ENCODE measurements at regions not wholly inside any gene's neighbourhood (a gene's known extent, or its start where the extent isn't known, plus 50 kb on each side); places are given as distances from the start of the nearest gene placed in this dataset.

DNA sequence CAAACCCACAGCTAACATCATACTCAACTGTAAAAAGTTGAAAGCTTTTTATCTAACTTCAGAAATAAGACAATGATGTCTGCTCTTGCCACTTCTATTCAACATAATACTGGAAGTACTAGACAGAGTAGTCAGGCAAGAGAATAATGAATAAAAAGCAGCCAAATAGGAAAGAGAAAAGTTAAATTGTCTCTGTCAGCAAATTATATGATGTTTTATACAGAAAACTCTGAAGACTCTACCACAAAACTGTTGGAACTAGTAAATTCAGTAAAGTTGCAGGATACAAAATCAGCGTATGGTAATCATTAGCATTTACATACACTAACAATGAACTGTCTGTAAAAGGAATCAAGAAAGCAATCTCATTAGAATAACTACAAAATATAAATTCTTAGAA is 752.9 kb upstream of the CT83 start:
- in situ Hi-C loops (cut with HindIII; ENCODE audit: low pct_unique_long_range_greater_than_20kb, low sequenced_read_pairs) = no loop called here
- DNase-seq (ENCODE audit: low read depth, low spot score) = no peak

GRCh38 chrX:117196481-117196880 is 733.7 kb upstream of the CT83 start:
- in situ Hi-C loops (cut with HindIII; ENCODE audit: low pct_unique_long_range_greater_than_20kb, low sequenced_read_pairs) = no loop called here
- DNase-seq (ENCODE audit: low read depth, low spot score) = no peak

DNA sequence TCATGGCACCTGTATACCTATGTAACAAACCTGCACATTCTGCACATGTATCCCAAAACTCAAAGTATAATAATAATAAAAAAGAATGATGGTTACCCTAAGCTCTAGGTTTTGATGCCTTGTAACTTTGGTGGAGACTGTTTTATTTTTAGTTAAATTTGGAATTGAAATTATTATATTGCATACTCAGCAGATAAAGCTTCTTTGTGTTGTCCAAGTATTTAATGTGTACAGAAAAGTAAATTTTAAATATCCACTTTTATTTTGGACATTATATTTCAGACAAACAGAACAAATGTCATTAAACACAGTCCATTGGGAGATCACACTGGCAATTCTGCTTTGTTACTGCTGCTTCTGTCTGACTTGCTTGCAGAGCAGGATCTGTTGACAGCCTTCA is 684.5 kb upstream of the CT83 start:
- in situ Hi-C loops (cut with HindIII; ENCODE audit: low pct_unique_long_range_greater_than_20kb, low sequenced_read_pairs) = no loop called here

DNA sequence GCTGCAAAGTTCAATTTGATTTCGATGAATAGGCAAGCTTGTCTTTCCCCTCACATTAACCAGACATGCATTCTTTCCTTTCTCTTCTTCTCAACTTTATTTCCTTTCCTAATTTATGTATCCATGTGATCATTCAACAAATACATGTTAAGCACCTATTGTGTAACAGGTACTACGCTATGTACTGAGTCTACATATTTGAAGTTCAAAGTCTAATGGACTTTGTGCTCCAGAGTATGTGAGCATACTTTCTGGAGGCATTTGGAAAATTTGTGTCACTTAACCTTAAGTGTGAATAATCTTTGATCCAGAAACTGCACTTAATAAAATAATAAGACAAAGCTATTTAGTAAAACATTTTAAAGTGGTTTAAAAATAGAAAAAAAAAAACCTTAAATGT is 675.3 kb upstream of the CT83 start:
- no peak for DNase-seq (ENCODE audit: low read depth, low spot score)
- in situ Hi-C loops (cut with HindIII; ENCODE audit: low pct_unique_long_range_greater_than_20kb, low sequenced_read_pairs) = no loop called here

More for the DNA sequence above, 684.5 kb upstream of the CT83 start:
- DNase-seq (ENCODE audit: low read depth, low spot score) = no peak

DNA sequence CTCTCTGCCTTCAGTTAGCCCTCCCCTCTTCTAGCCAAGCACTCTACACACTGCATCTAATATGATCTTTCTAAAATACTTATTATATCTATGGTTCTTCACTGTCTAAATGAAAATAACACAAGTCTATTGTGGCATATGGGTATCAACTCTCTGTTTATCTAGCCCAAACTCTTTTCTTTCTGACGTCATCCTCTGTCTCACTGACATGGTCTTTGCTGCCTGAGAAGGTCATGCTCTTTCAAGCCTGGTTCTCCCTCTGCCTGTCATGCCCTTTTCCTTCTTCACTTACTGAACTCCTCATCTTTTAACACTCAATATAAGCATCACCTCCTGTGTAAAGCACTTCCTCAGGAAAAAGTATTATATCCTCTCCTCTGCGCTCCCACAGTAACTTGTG is 672.2 kb upstream of the CT83 start:
- peak; percentile 0 for DNase-seq (ENCODE audit: low read depth, low spot score)
- in situ Hi-C loops (cut with HindIII; ENCODE audit: low pct_unique_long_range_greater_than_20kb, low sequenced_read_pairs) = no loop called here

DNA sequence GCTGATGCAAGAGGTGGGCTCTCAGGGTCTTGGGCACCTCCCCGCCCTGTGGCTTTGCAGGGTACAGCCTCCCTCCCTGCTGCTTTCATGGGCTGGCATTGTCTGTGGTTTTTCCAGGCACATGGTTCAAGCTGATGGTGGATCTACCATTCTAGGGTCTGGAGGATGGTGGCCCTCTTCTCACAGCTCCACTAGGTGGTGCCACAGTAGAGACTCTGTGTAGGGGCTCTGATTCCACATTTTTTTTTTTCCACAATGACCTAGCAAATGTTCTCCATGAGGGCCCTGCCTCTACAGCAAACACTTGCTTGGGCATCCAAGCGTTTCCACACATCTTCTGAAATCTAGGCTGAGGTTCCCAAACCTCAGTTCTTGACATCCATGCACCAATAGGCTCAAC is 657.9 kb upstream of the CT83 start:
- in situ Hi-C loops (cut with HindIII; ENCODE audit: low pct_unique_long_range_greater_than_20kb, low sequenced_read_pairs) = no loop called here
- DNase-seq (ENCODE audit: low read depth, low spot score) = peak; percentile 23

DNA sequence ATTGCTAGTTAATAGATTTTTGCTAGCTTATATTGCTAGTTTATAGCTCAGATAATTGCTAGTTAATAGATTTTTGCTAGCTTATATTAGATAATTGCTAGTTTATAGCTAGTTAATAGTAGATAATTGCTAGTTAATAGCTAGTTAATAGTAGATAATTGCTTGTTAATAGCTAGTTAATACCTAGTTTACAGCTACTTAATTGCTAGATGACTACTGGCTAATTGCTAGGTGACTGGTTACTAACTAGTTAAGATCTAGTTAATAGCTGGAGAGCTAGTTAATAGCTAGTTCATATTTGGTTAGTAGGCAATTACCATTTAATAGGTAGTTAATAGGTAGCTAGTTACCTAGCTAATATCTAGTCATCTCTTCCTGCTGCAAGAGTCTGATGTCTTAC is 633.8 kb upstream of the CT83 start:
- in situ Hi-C loops (cut with HindIII; ENCODE audit: low pct_unique_long_range_greater_than_20kb, low sequenced_read_pairs) = no loop called here

GRCh38 chrX:117095393-117095792 is 632.6 kb upstream of the CT83 start:
- in situ Hi-C loops (cut with HindIII; ENCODE audit: low pct_unique_long_range_greater_than_20kb, low sequenced_read_pairs) = no loop called here
- no peak for DNase-seq (ENCODE audit: low read depth, low spot score)

More for the DNA sequence above, 633.8 kb upstream of the CT83 start:
- no peak for DNase-seq (ENCODE audit: low read depth, low spot score)

DNA sequence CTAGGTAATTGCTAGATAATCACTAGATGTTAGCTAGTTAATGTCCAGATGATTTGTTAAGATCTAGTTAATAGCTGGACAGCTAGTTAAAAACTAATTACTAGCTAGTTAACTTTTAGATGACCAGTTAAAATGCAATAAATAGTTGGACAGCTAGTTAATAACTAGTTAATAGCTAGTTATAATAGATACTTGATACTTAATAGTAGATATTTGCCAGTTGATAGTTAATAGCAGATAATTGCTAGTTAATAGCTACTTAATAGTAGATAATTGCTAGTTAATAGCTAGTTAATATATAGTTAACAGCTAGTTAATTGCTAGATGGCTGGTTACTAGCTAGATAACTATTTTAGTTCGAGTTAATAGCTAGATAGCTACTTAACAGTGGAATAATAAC is 631.4 kb upstream of the CT83 start:
- in situ Hi-C loops (cut with HindIII; ENCODE audit: low pct_unique_long_range_greater_than_20kb, low sequenced_read_pairs) = no loop called here
- no peak for DNase-seq (ENCODE audit: low read depth, low spot score)

DNA sequence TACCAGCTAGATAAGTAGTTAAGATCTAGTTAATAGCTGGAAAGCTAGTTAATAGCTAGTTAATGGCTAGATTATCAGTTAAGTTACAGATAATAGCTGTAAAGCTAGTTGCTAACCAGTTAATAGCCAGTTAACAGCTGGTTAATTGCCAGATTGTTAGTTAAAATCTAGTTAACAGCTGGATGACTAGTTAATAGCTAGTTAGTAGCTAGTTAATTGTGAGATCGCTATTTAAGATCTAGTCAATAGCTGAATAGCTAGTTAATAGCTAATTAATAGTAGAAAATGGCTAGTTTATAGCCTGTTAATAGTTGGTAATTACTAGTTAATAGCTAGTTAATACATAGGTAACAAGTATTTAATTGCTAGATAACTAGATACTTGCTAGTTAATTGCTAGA is 630.5 kb upstream of the CT83 start:
- in situ Hi-C loops (cut with HindIII; ENCODE audit: low pct_unique_long_range_greater_than_20kb, low sequenced_read_pairs) = no loop called here
- no peak for DNase-seq (ENCODE audit: low read depth, low spot score)

DNA sequence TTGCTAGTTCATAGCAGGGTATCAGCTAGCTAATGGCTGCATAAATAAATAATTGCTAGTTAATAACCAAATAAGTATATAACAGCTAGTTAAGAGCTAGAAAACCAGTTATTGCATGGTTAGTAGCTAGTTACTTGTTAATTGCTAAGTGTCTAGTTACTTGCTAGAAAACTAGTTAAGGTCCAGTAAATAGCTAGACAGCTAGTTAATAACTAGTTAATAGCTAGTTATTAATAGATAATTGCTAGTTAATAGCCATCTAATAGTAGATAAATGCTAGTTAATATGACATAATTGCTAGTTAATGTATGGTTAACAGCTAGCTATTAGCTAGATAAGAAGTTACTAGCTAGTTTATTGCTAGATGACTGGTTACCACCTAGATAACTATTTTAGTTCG is 629.9 kb upstream of the CT83 start:
- DNase-seq (ENCODE audit: low read depth, low spot score) = no peak
- in situ Hi-C loops (cut with HindIII; ENCODE audit: low pct_unique_long_range_greater_than_20kb, low sequenced_read_pairs) = no loop called here

- in situ Hi-C loops (cut with HindIII; ENCODE audit: low pct_unique_long_range_greater_than_20kb, low sequenced_read_pairs) = no loop called here
- DNase-seq (ENCODE audit: low read depth, low spot score) = no peak
These were observed 600.4 kb upstream of the CT83 start for GRCh38 chrX:117063224-117063623.

GRCh38 chrX:117059848-117060247 is 597.1 kb upstream of the CT83 start:
- DNase-seq (ENCODE audit: low read depth, low spot score) = no peak
- in situ Hi-C loops (cut with HindIII; ENCODE audit: low pct_unique_long_range_greater_than_20kb, low sequenced_read_pairs) = no loop called here

- in situ Hi-C loops (cut with HindIII; ENCODE audit: low pct_unique_long_range_greater_than_20kb, low sequenced_read_pairs) = no loop called here
- no peak for DNase-seq (ENCODE audit: low read depth, low spot score)
These were observed 590.5 kb upstream of the CT83 start for GRCh38 chrX:117053260-117053659.

- DNase-seq (ENCODE audit: low read depth, low spot score) = no peak
- in situ Hi-C loops (cut with HindIII; ENCODE audit: low pct_unique_long_range_greater_than_20kb, low sequenced_read_pairs) = no loop called here
These were observed 576.2 kb upstream of the CT83 start for GRCh38 chrX:117038918-117039440.

DNA sequence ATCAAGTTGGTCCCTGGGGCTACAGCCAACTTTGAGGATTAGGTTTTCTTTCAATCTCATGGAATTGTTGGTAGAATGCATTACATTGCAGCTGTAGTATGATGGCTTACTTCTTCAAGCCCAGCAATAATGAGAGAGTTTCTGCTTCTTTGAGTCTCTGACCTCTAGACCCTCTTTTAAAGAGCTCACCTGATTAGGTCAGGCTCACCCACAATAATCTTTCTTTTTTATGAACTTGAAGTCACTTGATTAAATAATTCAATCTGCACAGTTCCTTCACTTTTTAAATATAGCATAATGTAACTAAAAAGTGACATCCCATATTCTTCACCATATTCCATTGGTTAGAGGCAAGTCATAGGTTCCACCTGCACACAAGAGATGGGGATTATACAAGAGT is 547.5 kb upstream of the CT83 start:
- no peak for DNase-seq (ENCODE audit: low read depth, low spot score)
- in situ Hi-C loops (cut with HindIII; ENCODE audit: low pct_unique_long_range_greater_than_20kb, low sequenced_read_pairs) = no loop called here

DNA sequence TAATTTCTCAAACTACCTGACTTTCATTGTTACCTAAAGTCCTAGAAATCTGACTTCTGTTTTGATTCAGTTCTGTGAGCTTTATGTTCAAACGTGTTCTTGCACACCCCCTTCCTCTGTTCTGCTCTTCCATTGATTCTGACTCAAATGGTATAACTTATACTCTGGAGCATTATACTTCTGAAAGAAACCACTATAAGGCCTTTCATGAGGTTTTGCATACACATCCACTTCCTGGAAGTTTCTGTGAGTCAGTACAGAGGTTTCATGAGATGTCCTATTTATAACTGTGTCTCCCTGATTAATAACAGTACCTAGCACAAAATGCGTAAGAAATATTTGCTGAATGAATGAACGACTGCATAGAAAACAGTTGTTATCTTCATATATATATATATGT is 540.2 kb upstream of the CT83 start:
- DNase-seq (ENCODE audit: low read depth, low spot score) = no peak
- in situ Hi-C loops (cut with HindIII; ENCODE audit: low pct_unique_long_range_greater_than_20kb, low sequenced_read_pairs) = no loop called here

DNA sequence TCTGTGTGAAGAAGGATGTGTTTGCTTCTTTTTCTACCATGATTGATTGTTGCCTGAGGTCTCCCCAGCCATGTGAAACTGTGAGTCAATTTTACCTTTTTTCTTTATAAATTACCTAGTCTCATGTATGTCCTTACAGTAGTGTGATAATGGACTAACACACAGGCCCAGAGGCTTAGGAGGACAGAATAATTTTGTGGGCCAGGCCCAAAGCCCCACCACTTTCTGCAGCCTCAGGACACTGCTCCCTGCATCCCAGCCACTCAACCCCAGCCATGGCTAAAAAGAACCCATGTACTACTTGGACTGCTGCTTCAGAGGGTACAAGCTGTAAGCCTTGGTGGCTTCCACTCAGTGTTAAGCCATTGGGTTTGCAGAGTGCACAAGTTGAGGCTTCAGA is 512.7 kb upstream of the CT83 start:
- in situ Hi-C loops (cut with HindIII; ENCODE audit: low pct_unique_long_range_greater_than_20kb, low sequenced_read_pairs) = no loop called here
- DNase-seq (ENCODE audit: low read depth, low spot score) = no peak

DNA sequence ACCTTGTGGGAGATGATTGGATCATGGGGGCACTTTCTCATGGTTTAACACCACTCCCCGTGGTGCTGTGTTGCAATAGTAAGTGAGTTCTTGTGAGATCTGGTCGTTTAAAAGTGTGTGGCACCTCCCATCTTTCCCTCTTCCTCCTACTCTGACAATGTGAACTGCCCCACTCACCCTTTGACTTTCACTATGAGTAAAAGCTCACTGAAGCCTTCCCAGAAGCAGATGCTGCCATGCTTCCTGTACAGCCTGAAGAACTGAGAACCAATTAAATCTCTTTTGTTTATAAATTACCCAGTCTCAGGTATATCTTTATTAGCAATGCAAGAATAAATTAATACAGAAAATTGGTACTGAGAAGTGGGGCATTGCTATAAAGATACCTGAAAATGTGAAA is 509.6 kb upstream of the CT83 start:
- no peak for DNase-seq (ENCODE audit: low read depth, low spot score)
- in situ Hi-C loops (cut with HindIII; ENCODE audit: low pct_unique_long_range_greater_than_20kb, low sequenced_read_pairs) = no loop called here

DNA sequence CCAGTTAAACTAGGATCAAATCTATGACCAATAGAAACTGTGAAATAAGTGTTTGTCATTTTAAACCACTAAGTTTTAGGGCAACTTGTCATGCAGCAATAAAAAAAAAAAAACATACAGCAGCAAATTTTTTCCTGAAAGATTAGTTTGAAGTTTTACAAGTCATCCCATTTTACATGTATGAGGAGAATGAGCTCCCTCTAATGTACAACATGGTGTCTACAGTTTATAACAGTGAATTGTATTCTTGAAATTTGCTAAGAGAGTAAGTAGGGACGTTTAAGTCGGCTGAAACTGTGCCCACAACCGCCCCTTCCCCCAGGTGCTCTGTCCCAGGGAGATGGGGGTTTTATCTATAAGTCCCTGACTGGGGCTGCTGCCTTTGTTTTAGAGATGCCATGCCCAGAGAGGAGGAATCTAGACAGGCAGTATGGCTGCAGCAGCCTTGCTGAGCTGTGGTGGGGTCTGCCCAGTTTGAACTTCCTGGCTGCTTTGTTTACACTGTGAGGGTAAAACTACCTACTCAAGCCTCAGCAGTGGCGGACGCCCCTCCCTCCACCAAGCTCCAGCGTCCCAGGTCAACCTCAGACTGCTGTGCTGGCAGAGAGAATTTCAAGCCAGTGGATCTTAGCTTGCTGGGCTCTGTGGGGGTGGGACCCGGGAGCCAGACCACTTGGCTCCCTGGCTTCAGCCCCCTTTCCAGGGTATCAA is 499.3 kb upstream of the CT83 start:
- in situ Hi-C loops (cut with HindIII; ENCODE audit: low pct_unique_long_range_greater_than_20kb, low sequenced_read_pairs) = no loop called here
- DNase-seq (ENCODE audit: low read depth, low spot score) = peak; percentile 22
